ENCODE measurements at regions not wholly inside any gene's neighbourhood (a gene's known extent, or its start where the extent isn't known, plus 50 kb on each side); places are given as distances from the start of the nearest gene placed in this dataset.
"Not testable (repeated sequence)": the region's sequence is repeated elsewhere in the genome, so short reads cannot be mapped to it uniquely, and the experiment has no call there.

- no peak overlapping the region for H3K4me3 Mint-ChIP-seq
- DNase-seq (no peak), ATAC-seq (ENCODE audit: low read depth) (no peak)
- no peak overlapping the region for H3K27ac Mint-ChIP-seq
- H3K36me3 Mint-ChIP-seq (ENCODE audit: low read depth), result no peaks in the 10 kb centered on the region
- CTCF ChIA-PET, result no interaction called here
- TF ChIP-seq, protein P1, sequence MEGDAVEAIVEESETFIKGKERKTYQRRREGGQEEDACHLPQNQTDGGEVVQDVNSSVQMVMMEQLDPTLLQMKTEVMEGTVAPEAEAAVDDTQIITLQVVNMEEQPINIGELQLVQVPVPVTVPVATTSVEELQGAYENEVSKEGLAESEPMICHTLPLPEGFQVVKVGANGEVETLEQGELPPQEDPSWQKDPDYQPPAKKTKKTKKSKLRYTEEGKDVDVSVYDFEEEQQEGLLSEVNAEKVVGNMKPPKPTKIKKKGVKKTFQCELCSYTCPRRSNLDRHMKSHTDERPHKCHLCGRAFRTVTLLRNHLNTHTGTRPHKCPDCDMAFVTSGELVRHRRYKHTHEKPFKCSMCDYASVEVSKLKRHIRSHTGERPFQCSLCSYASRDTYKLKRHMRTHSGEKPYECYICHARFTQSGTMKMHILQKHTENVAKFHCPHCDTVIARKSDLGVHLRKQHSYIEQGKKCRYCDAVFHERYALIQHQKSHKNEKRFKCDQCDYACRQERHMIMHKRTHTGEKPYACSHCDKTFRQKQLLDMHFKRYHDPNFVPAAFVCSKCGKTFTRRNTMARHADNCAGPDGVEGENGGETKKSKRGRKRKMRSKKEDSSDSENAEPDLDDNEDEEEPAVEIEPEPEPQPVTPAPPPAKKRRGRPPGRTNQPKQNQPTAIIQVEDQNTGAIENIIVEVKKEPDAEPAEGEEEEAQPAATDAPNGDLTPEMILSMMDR (IDR thresholded peaks at IDR 0.05), result no peak
- POLR2A ChIA-PET, result no interaction called here
- H3K4me1 Mint-ChIP-seq, result peaks cover 7% of the 10 kb centered on the region
- intact Hi-C loops (cut with micrococcal nuclease), result no loop called here
- no peaks in the 10 kb centered on the region for H3K9me3 Mint-ChIP-seq
- no peaks in the 10 kb centered on the region for H3K27me3 Mint-ChIP-seq
Observed at GRCh38 chr3:34056951-34057390, 258.5 kb downstream of the PDCD6IP start.

DNA sequence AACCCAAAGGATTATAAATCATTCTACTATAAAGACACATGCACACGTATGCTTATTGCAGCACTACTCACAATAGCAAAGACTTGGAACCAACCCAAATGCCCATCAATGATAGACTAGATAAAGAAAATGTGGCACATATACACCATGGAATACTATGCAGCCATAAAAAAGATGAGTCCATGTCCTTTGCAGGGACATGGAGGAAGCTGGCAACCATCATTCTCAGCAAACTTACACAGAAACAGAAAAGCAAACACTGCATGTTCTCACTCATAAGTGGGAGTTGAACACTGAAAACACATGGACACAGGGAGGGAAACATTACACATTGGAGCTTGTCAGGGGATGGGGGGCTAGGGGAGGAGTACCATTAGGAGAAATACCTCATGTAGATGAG is 262.6 kb downstream of the PDCD6IP start:
- H3K27me3 Mint-ChIP-seq; intact Hi-C loops (cut with micrococcal nuclease); ATAC-seq (ENCODE audit: low read depth); CTCF ChIA-PET; H3K4me3 Mint-ChIP-seq; H3K9me3 Mint-ChIP-seq; DNase-seq; H3K27ac Mint-ChIP-seq; H3K4me1 Mint-ChIP-seq; POLR2A ChIA-PET; H3K36me3 Mint-ChIP-seq (ENCODE audit: low read depth): not testable (repeated sequence)

GRCh38 chr3:34065901-34066300 is 267.5 kb downstream of the PDCD6IP start:
- no peaks in the 10 kb centered on the region for H3K36me3 Mint-ChIP-seq (ENCODE audit: low read depth)
- TF ChIP-seq, protein P1 (IDR thresholded peaks at IDR 0.05), result no peak
- H3K27ac Mint-ChIP-seq, result no peak overlapping the region
- DNase-seq, result no peak
- ChIA-PET POLR2A (no interaction called here), CTCF (no interaction called here)
- no peaks in the 10 kb centered on the region for H3K4me1 Mint-ChIP-seq
- no peak overlapping the region for H3K4me3 Mint-ChIP-seq
- intact Hi-C loops (cut with micrococcal nuclease), result no loop called here
- no peaks in the 10 kb centered on the region for H3K9me3 Mint-ChIP-seq
- ATAC-seq (ENCODE audit: low read depth), result no peak
- no peaks in the 10 kb centered on the region for H3K27me3 Mint-ChIP-seq

GRCh38 chr3:34066328-34066727 is 267.9 kb downstream of the PDCD6IP start:
- Mint-ChIP-seq H3K36me3 (ENCODE audit: low read depth) (no peaks in the 10 kb centered on the region), H3K27ac (no peak overlapping the region), H3K9me3 (no peaks in the 10 kb centered on the region), H3K4me3 (no peak overlapping the region), H3K27me3 (no peaks in the 10 kb centered on the region), H3K4me1 (no peaks in the 10 kb centered on the region)
- intact Hi-C loops (cut with micrococcal nuclease), result no loop called here
- TF ChIP-seq, protein P1 (IDR thresholded peaks at IDR 0.05), result no peak
- CTCF ChIA-PET, result no interaction called here
- DNase-seq (no peak), ATAC-seq (ENCODE audit: low read depth) (no peak)
- POLR2A ChIA-PET, result no interaction called here

DNA sequence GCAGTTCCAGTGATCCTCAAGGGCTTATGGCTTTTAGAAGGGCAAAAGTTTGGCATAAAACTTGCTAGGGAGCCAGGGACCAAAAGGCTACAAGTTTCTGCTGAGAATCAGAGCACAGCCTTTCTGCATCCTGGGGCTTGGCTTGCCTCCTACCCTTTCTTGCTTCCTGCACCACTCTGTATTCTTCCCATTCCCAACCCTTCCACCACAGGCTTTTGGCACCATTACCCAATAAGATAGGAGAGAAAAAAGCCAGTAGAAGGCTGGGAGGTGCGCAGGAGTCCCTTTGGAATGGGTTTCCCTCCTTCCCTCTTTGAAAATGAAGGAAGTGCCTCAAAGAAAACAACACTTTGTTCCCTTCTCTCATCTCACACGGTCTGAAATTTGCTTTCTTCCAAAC is 268.6 kb downstream of the PDCD6IP start:
- intact Hi-C loops (cut with micrococcal nuclease), result no loop called here
- ChIA-PET CTCF (no interaction called here), POLR2A (no interaction called here)
- no peaks in the 10 kb centered on the region for H3K9me3 Mint-ChIP-seq
- H3K36me3 Mint-ChIP-seq (ENCODE audit: low read depth), result no peaks in the 10 kb centered on the region
- H3K4me1 Mint-ChIP-seq, result no peaks in the 10 kb centered on the region
- DNase-seq (no peak), ATAC-seq (ENCODE audit: low read depth) (no peak)
- H3K4me3 Mint-ChIP-seq, result no peak overlapping the region
- no peaks in the 10 kb centered on the region for H3K27me3 Mint-ChIP-seq
- TF ChIP-seq, protein P1 (IDR thresholded peaks at IDR 0.05), result no peak
- H3K27ac Mint-ChIP-seq, result no peak overlapping the region

- no peak overlapping the region for H3K4me3 Mint-ChIP-seq
- TF ChIP-seq, protein P1 (IDR thresholded peaks at IDR 0.05), result no peak
- no peaks in the 10 kb centered on the region for H3K4me1 Mint-ChIP-seq
- no peaks in the 10 kb centered on the region for H3K36me3 Mint-ChIP-seq (ENCODE audit: low read depth)
- DNase-seq (no peak), ATAC-seq (ENCODE audit: low read depth) (no peak)
- no peaks in the 10 kb centered on the region for H3K27me3 Mint-ChIP-seq
- H3K9me3 Mint-ChIP-seq, result no peaks in the 10 kb centered on the region
- ChIA-PET CTCF (no interaction called here), POLR2A (interaction anchor here (0.6 kb wide), 1 partner anchor 17 kb away, joined by 3 read pairs; no protein-coding TSS in a partner anchor)
- H3K27ac Mint-ChIP-seq, result no peak overlapping the region
- intact Hi-C loops (cut with micrococcal nuclease), result no loop called here
Observed at GRCh38 chr3:34067536-34068051, 269.2 kb downstream of the PDCD6IP start.

All from activated B cell treated with CpG ODN at 0.5 μM for 24 hours (primary cell).